T-cell (primary cell): ENCODE measurements at regions not wholly inside any gene's neighbourhood (a gene's known extent, or its start where the extent isn't known, plus 50 kb on each side); places are given as distances from the start of the nearest gene placed in this dataset.

Source experiments
- ATAC-seq, 4 experiments: fragments of 200-7000 bp in 3 of 4; fragments of 150-1000 bp in 1 of 4; cut with Tn5 transposase; replicated peaks in 1 of 4; 1 replicate in 3 of 4; 2 replicates in 1 of 4; pipeline ENCODE4 v1.10.0; 2021; ENCODE audit warnings: moderate library complexity in 3 of 4, mild to moderate bottlenecking in 2 of 4, moderate number of reproducible peaks in 1 of 4
- CTCF ChIA-PET, 2 donors: fragments of 300-600 bp; sonication (Branson Sonifier 250); formaldehyde crosslinking; loops; one replicate each; lab custom pipeline; 2022; ENCODE audit warnings: antibody characterized with exemption in 2 of 2; lab: Charles Lee
- POLR2A ChIA-PET, 2 donors: fragments of 300-600 bp; sonication (Branson Sonifier 250); formaldehyde crosslinking; loops; one replicate each; lab custom pipeline; 2022; ENCODE audit warnings: antibody characterized with exemption in 2 of 2; lab: Charles Lee
- DNase-seq, 35 experiments: peaks; one replicate each; pipeline versions ENCODE4 v3.0.0 to v3.0.0-alpha.2; 2013 to 2023
- H3K27ac ChIP-seq: one replicate; pipeline ENCODE4 v1.5.1; 2013; ENCODE audit warnings: low read length
- H3K27me3 ChIP-seq, 2 experiments: replicated peaks in 1 of 2; 1 replicate in 1 of 2; 2 replicates in 1 of 2; pipeline versions ENCODE4 v1.6.1 to v1.7.0; 2013; ENCODE audit warnings: low read length in 1 of 2, mixed read lengths in 1 of 2; ENCODE audit not compliant: control insufficient read depth in 2 of 2, insufficient read depth in 2 of 2; ENCODE audit errors: extremely low read depth in 1 of 2
- H3K36me3 ChIP-seq, 2 donors: 1 replicate in 1 of 2; 2 replicates in 1 of 2; pipeline versions ENCODE4 v1.6.1 to v1.7.0; 2013; ENCODE audit warnings: low read length in 1 of 2; ENCODE audit not compliant: control insufficient read depth in 2 of 2, insufficient read depth in 1 of 2; ENCODE audit errors: extremely low read depth in 1 of 2
- H3K4me1 ChIP-seq, 2 experiments: 1 replicate in 1 of 2; 2 replicates in 1 of 2; pipeline versions ENCODE4 v1.6.1 to v1.7.0; 2013; ENCODE audit warnings: low read length in 2 of 2, mixed read lengths in 1 of 2; ENCODE audit not compliant: insufficient read depth in 2 of 2, control insufficient read depth in 1 of 2; ENCODE audit errors: extremely low read depth in 1 of 2
- H3K4me3 ChIP-seq, 2 donors: 1 replicate in 1 of 2; 2 replicates in 1 of 2; pipeline versions ENCODE4 v1.5.1 to v1.7.0; 2013; ENCODE audit warnings: mild to moderate bottlenecking in 2 of 2, low read length in 1 of 2, moderate library complexity in 1 of 2; ENCODE audit not compliant: control insufficient read depth in 1 of 2; ENCODE audit errors: extremely low read depth in 1 of 2
- H3K9me3 ChIP-seq: 2 replicates; pipeline ENCODE4 v1.7.0; 2013
- H3K27ac Mint-ChIP-seq, 2 donors: one replicate each; pipeline ENCODE4 v1.8.0; 2020 to 2021; ENCODE audit warnings: mild to moderate bottlenecking in 2 of 2, mixed read lengths in 2 of 2
- H3K27me3 Mint-ChIP-seq, 2 donors: one replicate each; pipeline ENCODE4 v1.8.0; 2021 to 2022; ENCODE audit warnings: mixed read lengths in 2 of 2
- H3K36me3 Mint-ChIP-seq: one replicate; pipeline ENCODE4 v1.8.0; 2021; ENCODE audit warnings: mixed read lengths
- H3K4me1 Mint-ChIP-seq, 3 donors: one replicate each; pipeline ENCODE4 v1.8.0; 2020 to 2022; ENCODE audit warnings: mixed read lengths in 3 of 3, mild to moderate bottlenecking in 1 of 3
- H3K4me3 Mint-ChIP-seq, 3 donors: one replicate each; pipeline ENCODE4 v1.8.0; 2020 to 2022; ENCODE audit warnings: mild to moderate bottlenecking in 3 of 3, mixed read lengths in 3 of 3, moderate library complexity in 3 of 3
- H3K9me3 Mint-ChIP-seq, 3 donors: one replicate each; pipeline ENCODE4 v1.8.0; 2020 to 2022; ENCODE audit warnings: mixed read lengths in 3 of 3
- WGBS: methylation state at CpG from one replicate; pipeline ENCODE4 v1.1.5; 2013; ENCODE audit warnings: missing lambda C conversion rate; ENCODE audit not compliant: insufficient coverage; 5-methylcytosine and 5-hydroxymethylcytosine counted together

GRCh38 chr12:131421509-131422186, 289.2 kb upstream of the SFSWAP start:
- no peaks in the 10 kb centered on the region for H3K4me1 ChIP-seq
- no peaks in the 10 kb centered on the region for H3K36me3 ChIP-seq
- ATAC-seq (no peak), DNase-seq (no peak)
- no peaks in the 10 kb centered on the region for H3K4me1 Mint-ChIP-seq
- H3K9me3 Mint-ChIP-seq, result peaks cover 14 to 22% (median 15%) of the 10 kb centered on the region in 3 donors
- 78% methylated on average over 9 of the region's 10 CpGs for WGBS
- no peak overlapping the region for H3K27ac ChIP-seq
- POLR2A ChIA-PET, result no interaction called here
- H3K27me3 ChIP-seq, result peaks cover 0 to 19% of the 10 kb centered on the region in 2 experiments
- H3K9me3 ChIP-seq, result no peaks in the 10 kb centered on the region
- no peak overlapping the region for H3K4me3 Mint-ChIP-seq
- H3K27me3 Mint-ChIP-seq, result peaks cover 11 to 12% of the 10 kb centered on the region in 2 donors
- CTCF ChIA-PET, result no interaction called here
- no peak overlapping the region for H3K4me3 ChIP-seq
- no peaks in the 10 kb centered on the region for H3K36me3 Mint-ChIP-seq
- H3K27ac Mint-ChIP-seq, result no peak overlapping the region

GRCh38 chr12:131422187-131422520, 288.7 kb upstream of the SFSWAP start:
- Mint-ChIP-seq H3K4me3 (no peak overlapping the region), H3K36me3 (no peaks in the 10 kb centered on the region), H3K4me1 (no peaks in the 10 kb centered on the region), H3K27ac (no peak overlapping the region), H3K9me3 (peaks cover 11 to 22% (median 14%) of the 10 kb centered on the region in 3 donors), H3K27me3 (peaks cover 11 to 12% of the 10 kb centered on the region in 2 donors)
- no peak for ATAC-seq
- POLR2A ChIA-PET, result no interaction called here
- Histone ChIP-seq H3K27ac (no peak overlapping the region), H3K36me3 (no peaks in the 10 kb centered on the region), H3K4me1 (no peaks in the 10 kb centered on the region), H3K4me3 (no peak overlapping the region), H3K27me3 (peaks cover 0 to 19% of the 10 kb centered on the region in 2 experiments), H3K9me3 (no peaks in the 10 kb centered on the region)
- DNase-seq, result no peak
- CTCF ChIA-PET, result no interaction called here
- WGBS, result 57% methylated on average over 1 of the region's 5 CpGs

- no peak for ATAC-seq
- Mint-ChIP-seq H3K4me3 (no peak overlapping the region), H3K27me3 (peaks cover 11 to 12% of the 10 kb centered on the region in 2 donors), H3K9me3 (peaks cover 10 to 22% (median 14%) of the 10 kb centered on the region in 3 donors), H3K36me3 (no peaks in the 10 kb centered on the region), H3K27ac (no peak overlapping the region), H3K4me1 (no peaks in the 10 kb centered on the region)
- WGBS, result 74% methylated on average over 9 of the region's 9 CpGs
- Histone ChIP-seq H3K4me1 (no peaks in the 10 kb centered on the region), H3K27me3 (peaks cover 0 to 21% of the 10 kb centered on the region in 2 experiments), H3K9me3 (no peaks in the 10 kb centered on the region), H3K27ac (no peak overlapping the region), H3K36me3 (no peaks in the 10 kb centered on the region), H3K4me3 (no peak overlapping the region)
- POLR2A ChIA-PET, result no interaction called here
- CTCF ChIA-PET, result no interaction called here
- no peak for DNase-seq
These were observed 288.1 kb upstream of the SFSWAP start for GRCh38 chr12:131422744-131423143.

GRCh38 chr12:131424270-131424669, 286.6 kb upstream of the SFSWAP start:
- no peaks in the 10 kb centered on the region for H3K4me1 ChIP-seq
- ATAC-seq (no peak), DNase-seq (no peak)
- ChIA-PET CTCF (no interaction called here), POLR2A (no interaction called here)
- H3K27ac ChIP-seq, result no peak overlapping the region
- peaks cover 14 to 19% of the 10 kb centered on the region in 2 donors for H3K27me3 Mint-ChIP-seq
- no peaks in the 10 kb centered on the region for H3K9me3 ChIP-seq
- no peaks in the 10 kb centered on the region for H3K4me1 Mint-ChIP-seq
- no peak overlapping the region for H3K27ac Mint-ChIP-seq
- peaks cover 0 to 26% of the 10 kb centered on the region in 2 experiments for H3K27me3 ChIP-seq
- no peaks in the 10 kb centered on the region for H3K36me3 Mint-ChIP-seq
- no peak overlapping the region for H3K4me3 Mint-ChIP-seq
- peaks cover 10 to 22% (median 14%) of the 10 kb centered on the region in 3 donors for H3K9me3 Mint-ChIP-seq
- no peak overlapping the region for H3K4me3 ChIP-seq
- no peaks in the 10 kb centered on the region for H3K36me3 ChIP-seq

- no peaks in the 10 kb centered on the region for H3K36me3 Mint-ChIP-seq
- Histone ChIP-seq H3K27ac (no peak overlapping the region), H3K36me3 (no peaks in the 10 kb centered on the region), H3K9me3 (no peaks in the 10 kb centered on the region), H3K4me3 (no peak overlapping the region), H3K4me1 (no peaks in the 10 kb centered on the region), H3K27me3 (peaks cover 0 to 30% of the 10 kb centered on the region in 2 experiments)
- WGBS, result 66% methylated on average over 8 of the region's 9 CpGs
- H3K4me3 Mint-ChIP-seq, result no peak overlapping the region
- DNase-seq (no peak), ATAC-seq (no peak)
- no peaks in the 10 kb centered on the region for H3K4me1 Mint-ChIP-seq
- H3K27ac Mint-ChIP-seq, result no peak overlapping the region
- POLR2A ChIA-PET, result no interaction called here
- CTCF ChIA-PET, result no interaction called here
- peaks cover 10 to 22% (median 14%) of the 10 kb centered on the region in 3 donors for H3K9me3 Mint-ChIP-seq
- peaks cover 14 to 25% of the 10 kb centered on the region in 2 donors for H3K27me3 Mint-ChIP-seq
These were observed 285.5 kb upstream of the SFSWAP start for GRCh38 chr12:131425112-131426075.

GRCh38 chr12:131428091-131428685, 282.7 kb upstream of the SFSWAP start:
- no peak overlapping the region for H3K4me3 ChIP-seq
- Mint-ChIP-seq H3K36me3 (no peaks in the 10 kb centered on the region), H3K4me1 (no peaks in the 10 kb centered on the region), H3K27ac (no peak overlapping the region), H3K27me3 (peaks cover 12 to 34% of the 10 kb centered on the region in 2 donors), H3K9me3 (peaks cover 10 to 22% (median 14%) of the 10 kb centered on the region in 3 donors), H3K4me3 (no peak overlapping the region)
- no peaks in the 10 kb centered on the region for H3K36me3 ChIP-seq
- no peak overlapping the region for H3K27ac ChIP-seq
- H3K9me3 ChIP-seq, result no peaks in the 10 kb centered on the region
- 82% methylated on average over 7 of the region's 14 CpGs for WGBS
- no peaks in the 10 kb centered on the region for H3K4me1 ChIP-seq
- POLR2A ChIA-PET, result no interaction called here
- H3K27me3 ChIP-seq, result peaks cover 0 to 25% of the 10 kb centered on the region in 2 experiments
- CTCF ChIA-PET, result no interaction called here
- ATAC-seq, result no peak
- DNase-seq, result no peak
